NB4 (cell line): ENCODE measurements at regions not wholly inside any gene's neighbourhood (a gene's known extent, or its start where the extent isn't known, plus 50 kb on each side); places are given as distances from the start of the nearest gene placed in this dataset.

Experiments used
- CTCF ChIP-seq: IDR thresholded peaks from one replicate; pipeline ENCODE4 v1.5.1; 2012; ENCODE audit warnings: low read depth, low read length
- MAX ChIP-seq: IDR thresholded peaks from 2 replicates; pipeline ENCODE4 v1.6.1; 2011; ENCODE audit warnings: low read depth, low read length
- POLR2A ChIP-seq: IDR thresholded peaks from 2 replicates; pipeline ENCODE4 v1.6.1; 2011; ENCODE audit warnings: mild to moderate bottlenecking; ENCODE audit not compliant: insufficient read length; ENCODE audit errors: extremely low read depth

DNA sequence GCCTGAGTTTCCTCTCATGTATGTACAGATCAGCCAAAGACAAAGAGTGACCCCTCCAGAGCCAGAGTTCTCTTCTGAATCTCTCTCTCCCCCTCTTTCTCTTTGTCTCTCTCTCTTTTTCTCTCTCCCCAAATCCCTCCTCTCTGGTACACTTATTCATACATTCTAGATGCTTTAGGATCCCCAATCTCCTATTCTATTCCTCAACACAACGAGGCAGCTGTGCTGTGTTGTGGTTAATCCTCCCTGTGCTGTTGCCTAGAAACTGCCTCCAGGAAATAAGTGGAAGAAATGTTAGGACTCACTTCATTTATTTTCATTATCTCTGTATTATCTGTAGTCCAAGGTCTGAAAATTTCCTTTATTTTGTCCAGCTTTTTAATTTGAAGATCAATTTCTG is 350.5 kb upstream of the OR4E1 start:
- no peak for TF ChIP-seq CTCF
- no peak for TF ChIP-seq POLR2A
- TF ChIP-seq MAX = no peak
